ENCODE measurements at regions not wholly inside any gene's neighbourhood (a gene's known extent, or its start where the extent isn't known, plus 50 kb on each side); places are given as distances from the start of the nearest gene placed in this dataset.
"Not testable (repeated sequence)": the region's sequence is repeated elsewhere in the genome, so short reads cannot be mapped to it uniquely, and the experiment has no call there.

DNA sequence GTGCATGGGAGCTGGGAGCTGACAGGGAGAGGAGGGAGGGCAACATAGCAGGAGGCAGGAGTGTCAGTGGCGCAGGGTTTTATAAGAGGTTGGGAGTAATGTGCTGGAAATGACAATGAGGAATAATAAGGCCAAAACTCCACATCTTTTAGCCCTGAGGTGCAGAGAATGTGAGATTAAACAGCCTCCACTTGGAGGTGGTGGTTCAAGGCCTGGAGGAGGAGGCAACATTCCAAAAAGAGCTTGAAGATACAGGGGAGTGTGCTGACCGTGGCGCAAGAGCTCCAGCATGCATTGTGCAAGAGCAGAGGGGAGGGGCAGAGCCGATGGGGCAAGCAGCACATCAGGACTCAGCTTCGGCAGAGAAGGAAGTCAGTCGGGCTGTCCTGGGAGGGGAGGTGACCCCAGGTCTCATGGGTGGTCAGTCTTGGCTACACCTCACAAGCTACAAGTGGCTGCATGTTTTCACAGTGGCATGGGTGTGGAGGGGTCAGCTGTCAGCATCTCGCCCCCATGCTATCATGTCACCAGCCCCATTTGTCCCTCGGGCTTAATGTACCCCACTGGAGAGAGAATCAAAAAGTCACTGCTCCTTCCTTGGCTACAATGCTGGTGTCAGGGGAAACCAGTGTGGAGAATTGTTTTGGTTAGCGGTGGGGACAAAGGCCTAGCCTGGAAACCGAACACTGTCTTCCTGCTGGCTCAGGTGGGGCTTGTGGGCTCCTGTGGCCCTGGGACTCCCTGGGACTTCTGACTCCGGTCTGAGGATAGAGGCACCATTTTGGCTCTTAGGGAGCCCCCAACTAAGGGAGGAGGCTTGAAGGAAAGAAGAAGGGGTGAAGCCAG is 208.0 kb downstream of the ZFP36L2 start:
- DNase-seq (ENCODE audit: low read depth) = no peak

DNA sequence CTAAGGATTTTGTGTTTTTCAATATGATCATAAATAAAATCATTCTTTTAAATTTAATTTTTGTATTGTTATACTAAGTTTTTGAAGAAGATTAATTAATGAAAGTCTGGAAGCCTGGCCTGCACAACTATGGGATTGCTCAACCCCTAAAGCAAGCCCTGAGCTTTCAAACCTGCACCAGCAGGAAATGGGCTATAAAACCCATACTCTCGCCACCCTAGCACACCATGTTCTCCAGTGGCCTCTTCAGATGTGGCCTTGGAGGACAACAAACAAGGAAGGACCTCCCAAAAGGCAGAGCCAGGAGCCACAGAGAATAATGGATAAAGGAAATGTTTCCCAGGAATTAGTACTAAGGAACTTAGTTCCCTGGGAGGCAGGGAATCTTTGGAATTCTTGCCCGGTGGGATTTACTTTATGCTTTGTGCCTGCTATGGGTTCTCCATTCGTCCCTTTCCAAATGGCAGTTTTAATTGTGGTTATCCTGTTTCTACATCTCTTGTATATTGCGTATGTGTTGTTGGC is 212.5 kb downstream of the ZFP36L2 start:
- no peak for DNase-seq (ENCODE audit: low read depth)

DNA sequence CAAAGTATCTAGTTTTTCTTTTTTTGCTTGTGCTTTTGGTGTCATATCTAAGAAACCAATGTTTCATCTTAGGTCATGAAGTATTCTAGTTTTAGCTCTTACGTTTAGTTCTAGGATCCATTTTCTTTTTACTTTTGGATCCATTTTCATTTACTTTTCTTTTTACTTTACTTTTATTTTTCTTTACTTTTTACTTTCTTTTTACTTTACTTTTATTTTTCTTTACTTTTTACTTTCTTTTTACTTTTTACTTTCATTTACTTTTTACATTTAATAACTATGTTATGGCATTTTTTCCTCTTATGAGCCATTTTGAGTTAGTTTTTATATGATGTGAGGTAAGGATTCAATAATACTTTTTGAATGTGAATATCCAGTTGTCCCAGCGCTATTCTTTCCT is 213.4 kb downstream of the ZFP36L2 start:
- no peak for DNase-seq (ENCODE audit: low read depth)

DNA sequence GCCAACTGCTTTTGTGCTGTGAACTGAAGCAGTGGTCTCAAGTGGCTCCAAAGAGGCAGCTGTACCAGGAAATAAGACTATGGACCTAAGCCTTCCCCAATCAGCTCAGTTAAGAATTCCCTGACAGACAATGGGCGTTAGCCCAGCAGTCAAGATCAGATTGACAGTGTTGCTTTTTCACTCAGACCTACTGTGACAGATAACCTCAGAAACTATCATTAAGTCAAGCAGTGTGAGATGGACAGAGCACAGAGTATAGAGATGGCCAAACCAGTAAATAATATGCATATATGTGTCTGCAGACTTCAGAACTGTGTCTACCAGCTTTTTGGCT is 215.3 kb downstream of the ZFP36L2 start:
- DNase-seq (ENCODE audit: low read depth) = no peak

DNA sequence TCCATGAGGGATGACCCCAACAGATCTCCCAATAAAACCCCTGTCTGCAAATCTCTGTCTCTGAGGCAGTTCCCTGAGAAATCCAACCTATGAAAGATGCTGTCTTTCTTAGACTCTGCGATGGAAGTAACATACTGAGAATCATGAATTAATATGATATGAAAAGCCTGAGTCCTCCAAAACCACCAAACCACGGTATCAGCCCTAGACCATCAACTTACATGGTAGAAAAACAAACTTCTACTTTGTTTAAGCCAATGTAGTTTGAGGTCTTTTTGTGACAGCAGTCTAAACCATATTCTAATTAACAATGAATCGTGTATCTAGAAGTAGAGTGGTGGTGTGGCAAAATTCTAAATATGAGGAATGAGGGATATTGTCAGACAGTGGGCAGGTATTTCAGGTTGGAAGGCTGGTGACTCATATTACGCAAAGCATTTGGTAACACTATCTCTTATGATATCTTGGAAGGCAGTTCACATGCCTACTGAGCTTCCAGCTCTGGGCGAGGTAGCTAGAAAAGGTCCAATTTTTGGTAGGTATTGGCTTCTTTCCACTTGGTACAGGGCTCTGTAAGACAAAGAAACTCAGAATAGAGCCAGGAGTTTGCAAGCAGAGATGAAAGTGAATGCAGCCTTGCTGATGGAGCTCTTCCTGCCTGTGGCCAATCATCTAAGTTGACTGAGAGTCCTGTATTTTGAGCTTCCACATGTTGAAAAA is 215.8 kb downstream of the ZFP36L2 start:
- DNase-seq (ENCODE audit: low read depth) = no peak

DNA sequence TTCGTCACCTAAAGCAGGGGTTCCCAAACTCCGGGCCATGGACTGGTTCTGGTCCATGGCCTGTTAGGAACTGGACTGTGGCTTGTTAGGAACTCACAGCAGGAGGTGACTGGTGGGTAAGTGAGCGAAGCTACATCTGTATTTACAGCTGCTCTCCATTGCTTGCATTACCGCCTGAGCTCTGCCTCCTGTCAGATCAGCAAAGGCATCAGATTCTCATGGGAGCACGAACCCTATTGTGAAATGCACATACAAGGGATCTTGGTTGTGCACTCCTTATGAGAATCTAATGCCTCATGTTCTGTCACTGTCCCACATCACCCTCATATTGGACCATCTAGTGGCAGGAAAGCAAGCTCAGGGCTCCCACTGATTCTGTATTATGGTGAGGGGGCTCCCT is 217.0 kb downstream of the ZFP36L2 start:
- no peak for DNase-seq (ENCODE audit: low read depth)

DNA sequence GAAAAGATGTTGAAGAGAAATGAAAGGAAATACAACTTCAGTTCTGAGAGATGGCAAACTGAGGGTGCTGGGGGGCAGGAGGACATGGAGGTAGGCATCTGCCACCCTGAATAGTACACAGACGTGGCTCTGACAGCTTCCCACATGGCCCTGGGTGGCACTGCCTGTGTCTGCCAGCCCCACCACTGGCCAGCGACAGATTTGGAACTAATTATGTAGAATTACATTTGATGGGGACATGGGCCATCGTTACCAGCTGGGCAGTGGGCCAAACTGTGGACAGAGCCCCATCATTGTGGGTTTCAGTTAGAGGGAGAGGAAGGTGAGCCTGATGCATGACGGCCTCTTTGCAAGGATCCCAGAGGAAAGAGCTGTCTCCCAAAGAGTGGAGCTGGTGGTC is 216.0 kb upstream of the HAAO start:
- no peak for DNase-seq (ENCODE audit: low read depth)

DNA sequence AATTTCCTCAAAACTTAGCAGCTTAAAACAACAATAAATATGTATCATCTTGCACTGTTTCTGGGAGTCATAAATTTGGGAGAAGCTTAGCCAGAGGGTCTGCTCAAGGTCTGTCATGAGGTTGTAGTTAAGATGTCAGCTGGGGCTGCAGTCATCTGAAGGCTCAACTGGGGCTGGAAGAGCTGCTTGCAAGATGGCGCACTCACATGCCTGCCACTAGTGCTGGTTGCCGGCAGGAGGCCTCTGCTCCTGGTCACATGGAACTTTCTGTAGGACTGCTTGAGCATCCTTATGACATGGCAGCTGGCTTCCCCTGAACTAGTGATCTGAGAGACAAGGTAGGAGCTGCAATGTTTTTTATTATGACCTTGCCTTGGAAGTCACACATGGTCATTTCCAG is 215.5 kb upstream of the HAAO start:
- no peak for DNase-seq (ENCODE audit: low read depth)

DNA sequence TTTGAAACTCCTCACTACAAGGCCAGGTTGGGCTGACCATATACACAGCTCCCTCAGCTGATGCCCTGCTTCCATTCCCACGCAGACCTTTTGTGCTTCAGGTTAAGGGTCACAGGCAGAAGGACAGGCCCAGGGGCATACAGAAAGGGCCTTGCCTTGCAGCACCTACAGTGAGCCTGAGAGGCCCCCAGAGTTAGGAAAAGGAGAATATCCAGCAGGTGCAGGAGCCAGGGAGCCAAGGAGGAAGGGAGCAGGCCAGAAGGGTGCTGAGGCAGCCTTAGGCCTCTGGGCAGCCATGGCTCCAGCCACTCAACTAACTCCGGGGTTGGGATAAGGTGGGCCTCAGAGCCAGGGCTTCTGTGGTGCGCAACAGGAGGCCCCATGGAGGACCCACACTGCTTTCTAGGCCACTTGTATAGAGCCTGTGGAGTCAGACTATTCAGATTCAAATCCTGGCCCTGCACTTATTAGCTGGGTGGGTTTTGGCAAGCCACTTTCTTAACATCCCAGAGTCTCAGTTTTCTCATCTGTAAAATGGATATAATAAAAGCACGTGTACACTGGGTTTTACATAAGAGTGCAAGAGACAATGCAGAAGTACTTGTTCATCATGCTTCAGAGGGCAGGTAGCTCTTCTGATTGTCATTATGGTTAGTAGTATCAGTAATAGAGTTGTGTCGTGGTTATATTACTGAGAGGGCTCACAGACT is 214.6 kb upstream of the HAAO start:
- no peak for DNase-seq (ENCODE audit: low read depth)

DNA sequence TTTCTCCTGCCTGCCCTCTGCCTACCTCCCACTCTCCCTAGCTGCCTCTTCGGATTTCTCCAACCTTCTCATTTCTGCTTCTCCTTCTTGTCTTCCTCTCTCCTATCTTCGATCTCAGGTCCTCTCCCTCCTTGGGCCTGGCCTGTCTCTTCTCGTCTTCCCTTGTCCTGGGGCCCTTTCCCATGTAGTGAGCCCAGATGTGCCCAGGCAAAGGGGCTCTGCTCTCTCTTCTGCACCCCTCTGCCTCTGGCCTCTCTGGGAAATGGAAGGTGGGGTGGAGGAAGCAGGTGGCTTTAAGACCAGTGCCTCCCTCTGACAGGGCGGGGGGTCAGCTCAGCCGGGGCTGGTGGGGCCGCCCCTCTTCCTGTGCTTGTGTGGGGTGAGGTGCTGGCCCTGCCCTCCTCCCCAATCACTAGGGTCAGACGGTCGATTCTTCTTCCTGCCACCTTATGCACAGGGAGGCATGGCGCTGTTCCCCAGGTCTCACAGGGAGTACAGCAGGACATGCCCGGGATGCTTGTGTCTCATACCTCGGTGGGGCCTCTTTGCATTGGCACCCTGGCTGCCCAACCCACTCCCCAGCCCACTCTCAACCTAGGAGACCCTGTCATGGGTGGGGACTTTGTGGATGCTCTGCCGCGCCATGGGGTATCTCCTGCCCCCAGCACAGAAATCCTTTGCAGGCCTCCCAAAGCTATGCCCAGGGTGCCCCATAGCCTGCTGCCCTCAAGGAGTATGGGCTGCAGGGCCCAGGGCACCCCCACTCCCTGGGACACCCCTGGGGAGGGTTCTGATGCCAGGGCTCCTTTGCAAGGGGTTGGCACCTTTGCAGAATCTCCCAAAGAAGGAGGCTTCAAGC is 213.8 kb upstream of the HAAO start:
- no peak for DNase-seq (ENCODE audit: low read depth)

DNA sequence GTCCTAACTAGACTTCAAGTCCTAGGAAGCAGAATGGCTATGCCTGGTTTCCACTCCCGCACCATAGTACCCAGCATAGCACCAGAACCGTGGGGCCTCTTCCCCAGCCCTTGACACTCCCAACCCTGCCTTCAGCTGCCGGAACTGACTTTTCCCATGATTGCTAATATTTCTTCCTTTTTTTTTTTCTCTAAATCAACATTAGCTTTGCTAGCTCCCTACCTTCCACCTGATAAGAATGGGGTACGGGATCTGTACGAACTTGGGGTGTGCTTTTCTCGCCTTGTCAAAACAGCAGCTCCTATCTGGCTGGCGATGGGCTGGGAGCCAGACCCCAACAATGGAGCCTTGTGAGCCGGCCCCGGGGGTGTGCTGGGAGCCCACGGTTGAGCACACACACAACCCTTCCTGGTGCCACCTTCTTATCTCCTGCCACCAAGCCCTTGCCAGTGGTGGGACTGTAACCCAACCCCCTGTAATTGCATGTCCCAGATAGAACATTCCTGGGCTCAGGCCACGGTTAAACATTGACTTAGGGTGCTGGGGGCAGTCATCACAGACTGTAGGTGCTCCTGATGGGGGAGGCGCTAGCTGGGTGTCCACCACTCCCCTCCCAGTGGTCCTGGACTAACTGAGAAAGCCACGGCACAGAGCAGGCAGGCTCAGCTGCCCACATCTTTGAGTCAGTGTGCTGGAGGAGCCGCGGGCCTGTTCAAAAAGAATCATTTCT is 213.0 kb upstream of the HAAO start:
- no peak for DNase-seq (ENCODE audit: low read depth)

DNA sequence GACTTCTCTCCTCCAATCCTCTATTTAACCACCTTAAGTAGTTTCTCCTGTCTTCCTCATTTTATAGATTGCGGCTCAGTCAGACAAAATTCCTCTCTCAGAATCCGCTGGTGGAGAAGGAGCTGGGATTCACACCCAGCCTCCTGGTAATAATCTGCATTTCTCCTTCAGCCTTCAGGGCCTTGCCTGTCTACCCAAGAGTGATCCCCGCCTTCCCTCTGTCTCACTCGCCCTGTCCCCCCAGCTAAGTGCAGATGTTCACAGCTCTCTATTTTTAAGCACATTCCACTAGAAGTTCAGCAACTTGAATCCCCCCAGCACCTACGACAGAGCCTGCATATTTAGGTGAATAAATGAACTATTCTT is 212.5 kb upstream of the HAAO start:
- no peak for DNase-seq (ENCODE audit: low read depth)

DNA sequence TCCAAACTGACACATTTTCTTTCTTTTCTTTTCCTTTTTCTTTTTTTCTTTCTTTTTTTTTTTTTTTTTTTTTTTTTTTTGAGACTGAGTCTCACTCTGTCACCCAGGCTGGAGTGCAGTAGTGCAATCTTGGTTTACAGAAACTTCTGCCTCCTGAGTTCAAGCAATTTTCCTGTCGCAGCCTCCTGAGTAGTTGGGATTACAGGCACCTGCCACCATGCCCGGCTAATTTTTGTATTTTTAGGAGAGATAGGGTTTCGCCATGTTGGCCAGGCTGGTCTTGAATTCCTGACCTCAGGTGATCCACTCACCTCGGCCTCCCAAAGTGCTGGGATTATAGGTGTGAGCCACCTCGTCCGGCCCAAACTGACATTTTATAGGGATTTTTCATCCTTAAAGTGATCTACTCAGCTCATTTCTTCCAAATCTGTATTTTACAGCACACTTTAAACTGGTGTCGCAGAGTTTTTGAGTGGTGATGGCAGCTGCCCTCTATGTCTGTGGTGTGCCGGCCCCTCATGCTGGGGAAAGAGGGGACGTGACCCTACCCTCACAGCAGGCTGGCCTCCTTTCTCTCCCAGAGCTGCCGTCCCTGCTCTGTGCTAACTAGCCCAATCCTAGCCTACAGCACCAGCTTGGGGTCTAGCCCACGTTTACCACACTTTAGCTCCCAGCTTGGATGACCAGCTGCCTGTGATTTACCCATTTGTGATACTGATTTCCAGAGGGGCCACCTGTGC is 211.9 kb upstream of the HAAO start:
- DNase-seq (ENCODE audit: low read depth) = not testable (repeated sequence)

DNA sequence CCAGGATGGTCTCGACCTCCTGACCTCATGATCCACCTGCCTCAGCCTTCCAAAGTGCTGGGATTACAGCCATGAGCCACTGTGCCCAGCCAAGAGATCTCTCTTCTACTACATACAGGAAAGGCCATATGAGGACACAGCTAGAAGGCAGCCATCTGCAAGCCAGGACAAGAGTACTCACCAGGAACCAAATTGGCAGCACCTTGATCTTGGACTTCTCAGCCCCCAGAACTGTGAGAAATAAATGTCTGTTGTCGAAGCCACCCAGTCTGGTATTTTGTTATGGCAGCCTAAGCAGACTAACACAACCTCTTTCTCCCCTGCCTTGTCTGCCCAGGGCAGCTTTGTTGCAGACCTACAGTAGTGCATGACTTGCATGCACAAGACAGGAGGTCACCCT is 211.3 kb upstream of the HAAO start:
- no peak for DNase-seq (ENCODE audit: low read depth)

DNA sequence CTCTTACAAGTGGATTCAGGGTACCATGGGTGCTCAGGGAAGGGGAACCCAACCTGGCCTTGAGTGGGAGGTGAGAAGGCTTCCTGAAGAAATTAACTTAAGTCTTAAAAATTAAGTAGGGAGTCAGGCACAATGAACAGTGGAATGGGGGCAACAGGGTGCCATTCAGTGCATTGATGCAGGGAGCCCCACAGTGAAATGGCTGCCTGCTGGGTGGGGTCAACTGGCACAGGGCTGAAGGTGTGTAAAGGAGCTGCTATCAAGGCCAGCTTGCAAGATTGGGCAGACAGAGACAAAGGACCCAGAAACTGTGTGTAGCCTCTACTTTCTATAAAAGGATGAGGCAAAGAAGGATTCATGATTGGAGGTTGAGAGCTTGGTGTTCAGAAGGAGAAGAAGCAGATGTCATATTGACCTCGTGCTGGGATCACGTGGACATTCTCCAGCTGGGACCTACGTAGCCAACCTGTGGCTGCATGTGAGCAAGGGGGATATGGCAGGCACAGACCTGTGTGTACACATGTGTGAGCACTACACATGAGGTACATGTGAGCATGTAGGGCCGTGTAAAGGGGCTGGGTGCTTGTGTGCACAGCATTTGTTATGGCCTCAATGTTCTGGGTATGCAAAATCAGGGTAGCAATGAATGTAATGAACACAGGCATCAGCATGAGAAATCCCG is 209.5 kb upstream of the HAAO start:
- no peak for DNase-seq (ENCODE audit: low read depth)

DNA sequence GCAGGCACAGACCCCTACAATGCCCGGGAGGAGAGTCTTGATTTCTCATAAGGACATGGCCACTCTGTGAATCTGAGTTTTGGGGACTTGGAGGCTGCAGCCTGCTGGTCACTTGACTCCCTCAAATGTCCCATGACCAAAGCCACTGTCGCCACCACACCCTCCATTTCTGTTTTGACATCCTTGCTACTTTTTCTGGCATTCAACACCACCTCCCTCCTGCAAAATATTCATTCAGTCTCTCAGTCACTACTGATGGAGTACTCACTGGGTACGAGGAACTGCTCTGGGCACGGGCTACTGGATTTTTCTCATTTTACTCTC is 208.6 kb upstream of the HAAO start:
- DNase-seq (ENCODE audit: low read depth) = no peak

DNA sequence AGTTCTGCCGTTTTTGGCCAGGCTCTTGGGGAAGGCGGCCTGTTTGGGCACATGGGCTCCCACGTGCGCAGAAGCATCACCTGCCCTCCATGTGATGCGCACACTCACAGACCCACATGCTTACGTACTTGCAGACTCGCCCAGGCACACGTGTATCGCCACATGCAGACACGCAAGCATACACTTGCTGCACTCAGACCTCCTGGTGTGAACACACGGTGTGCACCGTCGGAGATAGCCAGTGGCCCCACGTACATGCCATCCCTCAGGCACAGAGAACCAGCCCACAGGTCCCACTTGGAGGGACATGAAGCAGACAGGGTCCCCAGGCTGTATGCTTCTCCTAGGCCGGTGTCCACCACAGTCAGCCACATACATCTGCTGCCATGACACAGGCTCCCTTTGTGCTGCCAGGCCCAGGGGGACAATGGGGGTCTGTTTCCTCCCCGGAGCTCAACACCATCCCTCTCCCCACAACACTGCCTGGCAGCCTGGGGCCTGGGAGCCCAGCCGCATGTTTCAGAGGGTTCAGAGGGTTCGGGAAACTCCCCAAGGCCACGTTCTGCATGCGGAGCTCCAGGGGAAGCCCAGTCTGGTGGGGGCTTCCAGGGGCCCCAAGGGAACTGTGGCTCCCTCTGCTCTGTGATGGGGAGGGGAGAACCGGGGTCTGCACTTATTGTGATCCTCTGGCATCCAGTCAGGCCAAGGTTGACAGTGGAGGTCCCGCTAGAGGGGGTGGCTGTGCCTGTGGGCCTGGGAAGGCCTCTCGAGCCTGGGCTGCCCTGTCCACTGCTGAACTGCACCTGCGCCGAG is 208.1 kb upstream of the HAAO start:
- no peak for DNase-seq (ENCODE audit: low read depth)

DNA sequence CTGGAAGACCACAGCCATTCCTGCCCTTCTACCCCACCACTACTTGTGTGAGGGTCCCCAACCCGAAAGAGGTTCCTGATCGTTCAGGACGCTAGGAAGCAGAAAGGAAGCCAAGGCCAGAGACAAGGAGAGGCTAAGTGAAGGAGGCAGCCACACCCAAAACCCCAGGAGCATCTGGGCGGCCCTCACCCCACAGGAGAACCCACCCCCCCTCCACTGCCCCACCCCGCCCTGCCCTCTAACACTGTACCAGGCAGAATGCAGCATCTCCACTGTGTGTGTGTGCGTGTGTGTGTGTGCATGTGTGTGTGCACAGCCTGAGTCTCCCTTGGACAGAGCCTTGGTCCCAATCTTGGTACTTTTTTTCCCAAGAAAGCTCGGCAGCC is 207.5 kb upstream of the HAAO start:
- DNase-seq (ENCODE audit: low read depth) = no peak

DNA sequence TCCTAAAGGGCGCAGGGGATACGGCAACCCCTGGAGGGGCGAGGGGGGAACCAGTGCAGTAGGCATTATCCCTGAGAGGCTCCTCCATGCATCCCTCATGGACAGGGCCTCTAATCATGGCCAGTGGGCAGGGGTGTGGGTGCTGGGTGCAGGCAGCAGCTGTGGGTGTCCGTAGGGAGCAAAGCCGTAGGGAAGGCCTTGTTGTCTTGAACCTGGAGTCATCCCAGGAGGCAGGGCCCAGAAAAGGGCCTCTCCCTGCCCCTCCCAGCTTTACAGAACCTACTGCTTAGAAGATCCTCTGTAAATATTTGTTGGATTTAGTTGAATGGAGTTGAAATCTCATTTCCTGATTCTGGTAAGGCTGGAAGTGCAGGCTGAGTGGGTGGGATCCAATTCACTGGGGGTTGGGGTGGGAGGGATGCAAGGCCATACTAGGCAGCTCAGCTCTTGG is 207.0 kb upstream of the HAAO start:
- no peak for DNase-seq (ENCODE audit: low read depth)

All from T follicular helper cell (primary cell).